Lower leg skin (tissue), 4 donors: ENCODE measurements at regions not wholly inside any gene's neighbourhood (a gene's known extent, or its start where the extent isn't known, plus 50 kb on each side); places are given as distances from the start of the nearest gene placed in this dataset.

Experiments
- DNase-seq, 2 donors: peaks; one replicate each; pipeline ENCODE4 v3.0.0-alpha.2; 2019; ENCODE audit warnings: low spot score in 2 of 2
- H3K4me3 ChIP-seq: fragments of 200-600 bp; sonication (generic); 2 replicates; pipeline ENCODE4 v1.5.1; 2017; ENCODE audit warnings: mild to moderate bottlenecking, low read depth; ENCODE audit not compliant: poor library complexity, severe bottlenecking
- CTCF ChIP-seq, 3 donors: fragments of 450-650 bp; IDR thresholded peaks; one replicate each; pipeline ENCODE4 v1.5.1; 2016; ENCODE audit warnings: antibody characterized with exemption in 3 of 3, mild to moderate bottlenecking in 3 of 3, moderate library complexity in 2 of 3
- POLR2A ChIP-seq, 2 donors: fragments of 450-650 bp; IDR thresholded peaks; one replicate each; pipeline ENCODE4 v1.6.1; 2016 to 2017; ENCODE audit warnings: antibody characterized with exemption in 2 of 2, mild to moderate bottlenecking in 1 of 2, moderate library complexity in 1 of 2
- WGBS, 2 donors: methylation state at CpG; one replicate each; pipeline ENCODE4 v1.1.5; 2018; 5-methylcytosine and 5-hydroxymethylcytosine counted together
- intact Hi-C: fragments of 100-400 bp; cut with DNase I; formaldehyde crosslinking; loops from one replicate; pipeline ENCODE4 v1.15.0; 2023; ENCODE audit warnings: low total_unique reads

DNA sequence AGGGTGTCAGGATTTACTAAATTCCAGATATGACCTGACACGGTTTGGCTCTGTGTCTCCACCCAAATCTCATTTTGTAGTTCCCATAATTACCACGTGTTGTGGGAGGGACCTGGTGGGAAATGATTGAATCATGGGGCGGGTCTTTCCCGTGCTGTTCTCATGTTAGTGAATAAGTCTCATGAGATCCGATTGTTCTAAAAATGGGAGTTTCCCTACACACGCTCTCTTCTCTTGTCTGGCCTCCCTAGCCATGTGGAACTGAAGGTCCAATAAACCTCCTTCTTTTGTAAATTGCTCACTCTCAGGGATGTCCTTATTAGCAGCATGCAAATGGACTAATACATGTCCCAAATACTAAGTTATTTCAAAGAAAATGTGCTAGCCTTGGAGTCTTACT lies 121.1 kb downstream of the CENPW start:
- DNase-seq = no peak
- H3K4me3 ChIP-seq = no peak overlapping the region
- no peak for TF ChIP-seq CTCF (IDR thresholded peaks at IDR 0.05)
- TF ChIP-seq POLR2A (IDR thresholded peaks at IDR 0.05) = no peak
- intact Hi-C loops = no loop called here
- 60 to 73% methylated on average over 6 of the region's 6 CpGs for WGBS, 2 donors

- intact Hi-C loops = no loop called here
- TF ChIP-seq POLR2A (IDR thresholded peaks at IDR 0.05) (no peak), CTCF (IDR thresholded peaks at IDR 0.05) (no peak)
- 67 to 85% methylated on average over 1 of the region's 1 CpG for WGBS, 2 donors
- no peak overlapping the region for H3K4me3 ChIP-seq
- DNase-seq = no peak
These were observed 124.3 kb downstream of the CENPW start for GRCh38 chr6:126464245-126464644.

DNA sequence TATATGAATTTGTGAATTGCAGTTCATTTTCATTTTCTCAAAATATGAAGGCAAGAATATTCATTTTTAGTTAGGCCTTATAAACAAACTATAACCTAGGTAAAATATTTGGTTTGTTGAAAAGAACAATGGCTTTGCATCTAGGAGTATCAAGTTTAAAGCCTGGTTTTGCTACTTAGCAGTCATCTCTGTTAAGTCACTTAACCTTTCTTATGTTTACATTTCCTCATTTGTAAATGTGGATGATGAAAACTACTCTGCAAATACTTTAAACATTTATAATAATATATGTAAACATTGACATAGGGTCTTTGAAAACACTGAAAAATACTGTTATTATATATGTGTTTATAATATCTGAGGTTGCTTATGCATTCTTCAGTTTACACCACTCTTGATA lies 135.5 kb downstream of the CENPW start:
- TF ChIP-seq CTCF (IDR thresholded peaks at IDR 0.05) (no peak), POLR2A (IDR thresholded peaks at IDR 0.05) (no peak)
- DNase-seq = no peak
- H3K4me3 ChIP-seq = no peak overlapping the region
- intact Hi-C loops = no loop called here

DNA sequence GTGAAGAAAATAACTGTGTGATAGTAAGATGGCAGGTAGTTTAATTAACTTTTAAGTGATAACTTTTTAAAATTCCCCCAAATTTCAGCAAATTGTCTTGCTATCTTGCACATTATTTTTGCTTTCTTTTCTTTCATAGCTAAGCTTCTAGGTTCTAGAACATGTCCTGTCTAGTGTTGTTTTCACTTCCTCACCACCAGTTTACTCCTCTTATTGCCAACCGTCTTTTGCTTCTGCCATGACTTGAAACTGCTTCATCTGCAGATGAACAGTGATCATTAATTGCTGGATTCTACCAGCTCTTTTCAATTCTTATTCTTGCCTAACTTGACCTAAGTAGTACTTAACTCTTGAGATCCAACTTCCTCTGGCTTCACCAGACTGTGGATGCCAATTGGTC lies 137.8 kb downstream of the CENPW start:
- no peak for TF ChIP-seq CTCF (IDR thresholded peaks at IDR 0.05)
- no peak for TF ChIP-seq POLR2A (IDR thresholded peaks at IDR 0.05)
- no peak for DNase-seq
- 80 to 92% methylated on average over 1 of the region's 1 CpG for WGBS, 2 donors
- intact Hi-C loops = no loop called here
- no peak overlapping the region for H3K4me3 ChIP-seq

GRCh38 chr6:126480268-126480667 lies 140.4 kb downstream of the CENPW start:
- TF ChIP-seq POLR2A (IDR thresholded peaks at IDR 0.05) = no peak
- TF ChIP-seq CTCF (IDR thresholded peaks at IDR 0.05) = no peak
- H3K4me3 ChIP-seq = no peak overlapping the region
- intact Hi-C loops = no loop called here
- 79% methylated on average over 2 of the region's 2 CpGs for WGBS, 2 donors
- DNase-seq = no peak

DNA sequence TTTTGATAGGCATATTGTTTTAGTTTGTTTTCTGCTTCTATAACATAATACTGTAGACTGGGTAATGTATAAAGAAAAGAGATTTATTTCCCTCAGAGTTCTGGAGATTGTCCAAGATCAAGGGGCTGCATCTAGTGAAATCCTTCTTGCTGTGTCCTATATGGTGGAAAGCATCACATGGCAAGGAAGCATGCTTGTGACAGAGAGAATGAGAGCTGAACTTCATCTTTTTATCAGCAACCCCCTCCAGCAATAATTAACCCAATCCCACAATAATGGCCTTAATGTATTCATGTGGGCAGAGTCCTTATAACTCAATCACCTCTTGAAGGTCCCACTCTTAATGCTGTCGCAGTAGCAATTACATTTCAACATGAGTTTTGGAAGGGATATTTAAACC lies 141.4 kb downstream of the CENPW start:
- intact Hi-C loops = no loop called here
- 95 to 96% methylated on average over 1 of the region's 1 CpG for WGBS, 2 donors
- no peak for DNase-seq
- no peak overlapping the region for H3K4me3 ChIP-seq
- no peak for TF ChIP-seq POLR2A (IDR thresholded peaks at IDR 0.05)
- no peak for TF ChIP-seq CTCF (IDR thresholded peaks at IDR 0.05)
